H9 (cell line): ENCODE measurements at regions not wholly inside any gene's neighbourhood (a gene's known extent, or its start where the extent isn't known, plus 50 kb on each side); places are given as distances from the start of the nearest gene placed in this dataset.

Experiments
- DNase-seq: peaks from one replicate; pipeline ENCODE4 v3.0.0-alpha.2; 2017
- H2AFZ ChIP-seq: one replicate; pipeline ENCODE4 v1.6.1; 2013; ENCODE audit warnings: mild to moderate bottlenecking, low read length, control low read depth, moderate library complexity
- H2AK5ac ChIP-seq: 2 replicates; pipeline ENCODE4 v1.6.1; 2013; ENCODE audit warnings: low read length, control low read depth, mixed read lengths; ENCODE audit not compliant: insufficient read length
- H2BK120ac ChIP-seq: one replicate; pipeline ENCODE4 v1.6.1; 2013; ENCODE audit warnings: low read depth, mild to moderate bottlenecking, low read length, control low read depth, inconsistent platforms; ENCODE audit not compliant: poor library complexity, severe bottlenecking
- H2BK12ac ChIP-seq: 2 replicates; pipeline ENCODE4 v1.6.1; 2013; ENCODE audit warnings: low read length, control low read depth, mixed read lengths, low read depth; ENCODE audit not compliant: insufficient read length
- H2BK15ac ChIP-seq: 2 replicates; pipeline ENCODE4 v1.6.1; 2013; ENCODE audit warnings: low read depth, low read length, control low read depth
- H2BK20ac ChIP-seq: one replicate; pipeline ENCODE4 v1.6.1; 2013; ENCODE audit warnings: low read depth, mild to moderate bottlenecking, low read length, control low read depth, inconsistent platforms; ENCODE audit not compliant: poor library complexity, severe bottlenecking
- H2BK5ac ChIP-seq: 2 replicates; pipeline ENCODE4 v1.6.1; 2013; ENCODE audit warnings: low read length, control low read depth, mixed read lengths; ENCODE audit not compliant: insufficient read length
- H3K14ac ChIP-seq: 2 replicates; pipeline ENCODE4 v1.6.1; 2013; ENCODE audit warnings: low read length, control low read depth; ENCODE audit not compliant: insufficient read depth
- H3K18ac ChIP-seq: 2 replicates; pipeline ENCODE4 v1.6.1; 2013; ENCODE audit warnings: low read depth, mild to moderate bottlenecking, mixed read lengths, low read length, control low read depth; ENCODE audit not compliant: insufficient read length
- H3K23ac ChIP-seq: 2 replicates; pipeline ENCODE4 v1.6.1; 2013; ENCODE audit warnings: low read length, control low read depth, mixed read lengths, low read depth; ENCODE audit not compliant: insufficient read length
- H3K23me2 ChIP-seq: 2 replicates; pipeline ENCODE4 v1.6.1; 2013; ENCODE audit warnings: low read depth, mild to moderate bottlenecking, mixed read lengths, low read length, control low read depth; ENCODE audit not compliant: insufficient read length, poor library complexity, severe bottlenecking
- H3K27ac ChIP-seq: 2 replicates; pipeline ENCODE4 v1.5.1; 2013; ENCODE audit warnings: low read length, control low read depth, mixed read lengths, low read depth; ENCODE audit not compliant: insufficient read length
- H3K27me3 ChIP-seq: 2 replicates; pipeline ENCODE4 v1.6.1; 2013; ENCODE audit warnings: low read length, control low read depth, inconsistent platforms; ENCODE audit not compliant: insufficient read depth
- H3K4ac ChIP-seq: 2 replicates; pipeline ENCODE4 v1.6.1; 2013; ENCODE audit warnings: low read depth, mild to moderate bottlenecking, control low read depth, inconsistent platforms, low read length, moderate library complexity
- H3K4me1 ChIP-seq: 2 replicates; pipeline ENCODE4 v1.6.1; 2013; ENCODE audit warnings: low read length, control low read depth, inconsistent platforms; ENCODE audit not compliant: insufficient read depth
- H3K4me2 ChIP-seq: 2 replicates; pipeline ENCODE4 v1.6.1; 2013; ENCODE audit warnings: low read length, control low read depth, mixed read lengths; ENCODE audit not compliant: insufficient read length, insufficient read depth
- H3K56ac ChIP-seq: 2 replicates; pipeline ENCODE4 v1.6.1; 2013; ENCODE audit warnings: low read depth, mild to moderate bottlenecking, mixed read lengths, low read length, control low read depth; ENCODE audit not compliant: insufficient read length
- H3K79me1 ChIP-seq: 2 replicates; pipeline ENCODE4 v1.6.1; 2013; ENCODE audit warnings: low read depth, mild to moderate bottlenecking, moderate library complexity, low read length, control low read depth, inconsistent platforms; ENCODE audit not compliant: insufficient read depth, poor library complexity, severe bottlenecking
- H3K79me2 ChIP-seq: 2 replicates; pipeline ENCODE4 v1.6.1; 2013; ENCODE audit warnings: low read length, control low read depth, inconsistent platforms; ENCODE audit not compliant: insufficient read depth
- H3K9ac ChIP-seq: 2 replicates; pipeline ENCODE4 v1.6.1; 2013; ENCODE audit warnings: low read length, control low read depth, mixed read lengths; ENCODE audit not compliant: insufficient read length; ENCODE audit errors: extremely low read depth
- H3K9me3 ChIP-seq: one replicate; pipeline ENCODE4 v1.6.1; 2013; ENCODE audit warnings: low read depth, low read length, inconsistent platforms; ENCODE audit not compliant: control insufficient read depth
- H3T11ph ChIP-seq: one replicate; pipeline ENCODE4 v1.6.1; 2013; ENCODE audit warnings: mild to moderate bottlenecking, low read length, control low read depth, inconsistent platforms
- H4K20me1 ChIP-seq: one replicate; pipeline ENCODE4 v1.6.1; 2013; ENCODE audit not compliant: control insufficient read depth, insufficient read length, insufficient read depth
- H4K5ac ChIP-seq: 2 replicates; pipeline ENCODE4 v1.6.1; 2013; ENCODE audit warnings: low read depth, mild to moderate bottlenecking, mixed read lengths, low read length, control low read depth; ENCODE audit not compliant: insufficient read length
- H4K8ac ChIP-seq: replicated peaks from 2 replicates; pipeline ENCODE4 v1.6.1; 2013; ENCODE audit warnings: low read length, control low read depth, mixed read lengths, low read depth; ENCODE audit not compliant: insufficient read length
- H4K91ac ChIP-seq: 2 replicates; pipeline ENCODE4 v1.6.1; 2013; ENCODE audit warnings: low read depth, mild to moderate bottlenecking, moderate library complexity, mixed read lengths, low read length, control low read depth; ENCODE audit not compliant: insufficient read length
- H3K27ac Mint-ChIP-seq, 3 experiments: 2 replicates in 2 of 3; 3 replicates in 1 of 3; pipeline ENCODE4 v1.8.0; 2020 to 2021; ENCODE audit warnings: mixed read lengths in 3 of 3, mild to moderate bottlenecking in 1 of 3, moderate library complexity in 1 of 3
- H3K27me3 Mint-ChIP-seq: 2 replicates; pipeline ENCODE4 v1.8.0; 2021; ENCODE audit warnings: low read depth, mild to moderate bottlenecking, moderate library complexity, mixed read lengths
- H3K36me3 Mint-ChIP-seq, 3 experiments: 2 replicates in 2 of 3; 3 replicates in 1 of 3; pipeline ENCODE4 v1.8.0; 2020 to 2021; ENCODE audit warnings: low read depth in 3 of 3, mixed read lengths in 3 of 3; ENCODE audit not compliant: insufficient read depth in 1 of 3
- H3K4me1 Mint-ChIP-seq, 2 experiments: 2 replicates each; pipeline ENCODE4 v1.8.0; 2020; ENCODE audit warnings: mixed read lengths in 2 of 2
- H3K4me3 Mint-ChIP-seq, 2 experiments: 2 replicates in 1 of 2; 3 replicates in 1 of 2; pipeline ENCODE4 v1.8.0; 2020 to 2021; ENCODE audit warnings: mild to moderate bottlenecking in 2 of 2, mixed read lengths in 2 of 2, moderate library complexity in 1 of 2
- H3K9me3 Mint-ChIP-seq, 2 experiments: 2 replicates in 1 of 2; 3 replicates in 1 of 2; pipeline ENCODE4 v1.8.0; 2020; ENCODE audit warnings: mild to moderate bottlenecking in 2 of 2, mixed read lengths in 2 of 2, moderate library complexity in 1 of 2
- WGBS: extraction: QIAGEN DNeasy Blood & Tissue Kit; methylation state at CpG from one replicate; pipeline ENCODE4 v1.1.7; 2013; ENCODE audit warnings: missing lambda C conversion rate, low lambda C conversion rate, mixed read lengths; ENCODE audit not compliant: insufficient read length; ENCODE audit errors: extremely low coverage; 5-methylcytosine and 5-hydroxymethylcytosine counted together
- TF ChIP-seq, protein P1 (sequence below): fragments of 200-600 bp; sonication (generic); conservative IDR thresholded peaks from 3 replicates; pipeline ENCODE4 v1.8.0; 2021; ENCODE audit warnings: antibody characterized with exemption, mild to moderate bottlenecking

DNA sequence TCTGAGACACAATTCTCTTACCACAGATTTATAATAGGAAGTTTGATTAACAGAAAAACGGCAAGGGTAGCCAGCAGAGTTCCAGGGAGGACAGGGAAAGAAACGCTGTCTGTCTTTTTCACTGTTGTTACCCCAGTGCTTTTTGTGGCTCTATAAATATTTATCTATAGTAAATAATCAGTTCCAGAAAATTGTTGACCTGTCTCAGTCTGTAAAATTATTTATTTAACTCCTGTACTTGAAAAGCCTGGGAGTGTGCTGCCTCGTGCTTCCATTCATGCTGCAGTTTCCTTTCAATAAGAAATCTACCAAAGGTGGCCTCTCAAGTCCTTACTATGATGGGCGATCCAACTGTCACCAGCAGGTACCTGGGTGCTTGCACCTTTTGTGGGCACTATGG is 102.9 kb downstream of the ETAA1 start:
- no peaks in the 10 kb centered on the region for H3K9me3 Mint-ChIP-seq
- no peak overlapping the region for H3K14ac ChIP-seq
- no peak overlapping the region for H2BK120ac ChIP-seq

More for the DNA sequence above, 102.9 kb downstream of the ETAA1 start:
- Histone ChIP-seq H3K27ac (no peak overlapping the region), H3K18ac (no peak overlapping the region), H3K4me2 (no peak overlapping the region), H2BK12ac (no peak overlapping the region), H4K8ac (no peak overlapping the region), H2AK5ac (no peak overlapping the region), H3K27me3 (no peaks in the 10 kb centered on the region), H3K79me2 (no peaks in the 10 kb centered on the region), H3K23ac (no peak overlapping the region), H3K4me1 (no peaks in the 10 kb centered on the region), H3K56ac (no peak overlapping the region), H3K4ac (no peak overlapping the region), H4K91ac (no peak overlapping the region), H2BK20ac (no peak overlapping the region), H3T11ph (no peak overlapping the region), H2AFZ (no peak overlapping the region), H2BK15ac (no peak overlapping the region), H4K5ac (no peak overlapping the region), H3K9me3 (no peaks in the 10 kb centered on the region), H3K9ac (no peak overlapping the region), H4K20me1 (no peaks in the 10 kb centered on the region), H3K23me2 (no peaks in the 10 kb centered on the region), H2BK5ac (no peak overlapping the region), H3K79me1 (no peaks in the 10 kb centered on the region)
- no CpG with 5 or more reads among the region's 4 CpGs for WGBS
- Mint-ChIP-seq H3K27ac (no peak overlapping the region; a peak in 1 of 7 replicates), H3K4me3 (no peak overlapping the region), H3K36me3 (no peaks in the 10 kb centered on the region), H3K27me3 (no peaks in the 10 kb centered on the region), H3K4me1 (0 out of 4 replicates have a peak, but pooled peaks cover 0 to 2% of the 10 kb centered on the region in 2 experiments)
- no peak for DNase-seq
- TF ChIP-seq, protein P1, sequence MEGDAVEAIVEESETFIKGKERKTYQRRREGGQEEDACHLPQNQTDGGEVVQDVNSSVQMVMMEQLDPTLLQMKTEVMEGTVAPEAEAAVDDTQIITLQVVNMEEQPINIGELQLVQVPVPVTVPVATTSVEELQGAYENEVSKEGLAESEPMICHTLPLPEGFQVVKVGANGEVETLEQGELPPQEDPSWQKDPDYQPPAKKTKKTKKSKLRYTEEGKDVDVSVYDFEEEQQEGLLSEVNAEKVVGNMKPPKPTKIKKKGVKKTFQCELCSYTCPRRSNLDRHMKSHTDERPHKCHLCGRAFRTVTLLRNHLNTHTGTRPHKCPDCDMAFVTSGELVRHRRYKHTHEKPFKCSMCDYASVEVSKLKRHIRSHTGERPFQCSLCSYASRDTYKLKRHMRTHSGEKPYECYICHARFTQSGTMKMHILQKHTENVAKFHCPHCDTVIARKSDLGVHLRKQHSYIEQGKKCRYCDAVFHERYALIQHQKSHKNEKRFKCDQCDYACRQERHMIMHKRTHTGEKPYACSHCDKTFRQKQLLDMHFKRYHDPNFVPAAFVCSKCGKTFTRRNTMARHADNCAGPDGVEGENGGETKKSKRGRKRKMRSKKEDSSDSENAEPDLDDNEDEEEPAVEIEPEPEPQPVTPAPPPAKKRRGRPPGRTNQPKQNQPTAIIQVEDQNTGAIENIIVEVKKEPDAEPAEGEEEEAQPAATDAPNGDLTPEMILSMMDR: no peak
